Type B pancreatic cell (in vitro differentiated cells): ENCODE measurements at regions not wholly inside any gene's neighbourhood (a gene's known extent, or its start where the extent isn't known, plus 50 kb on each side); places are given as distances from the start of the nearest gene placed in this dataset.

ENCODE experiments used
- DNase-seq: peaks from one replicate; pipeline ENCODE4 v3.0.0; 2021; ENCODE audit warnings: mixed read lengths; ENCODE audit not compliant: unreplicated experiment; ENCODE audit errors: extremely low spot score
- H3K27ac Mint-ChIP-seq: 2 replicates; pipeline ENCODE4 v1.8.0; 2021; ENCODE audit warnings: mild to moderate bottlenecking, mixed read lengths
- H3K27me3 Mint-ChIP-seq: 2 replicates; pipeline ENCODE4 v1.8.0; 2021; ENCODE audit warnings: mixed read lengths
- H3K36me3 Mint-ChIP-seq: 2 replicates; pipeline ENCODE4 v1.8.0; 2021; ENCODE audit warnings: mixed read lengths
- H3K4me1 Mint-ChIP-seq: one replicate; pipeline ENCODE4 v1.8.0; 2021; ENCODE audit warnings: mixed read lengths; ENCODE audit not compliant: unreplicated experiment
- H3K4me3 Mint-ChIP-seq: 2 replicates; pipeline ENCODE4 v1.8.0; 2021; ENCODE audit warnings: mild to moderate bottlenecking, mixed read lengths
- H3K9me3 Mint-ChIP-seq: 2 replicates; pipeline ENCODE4 v1.8.0; 2021; ENCODE audit warnings: mixed read lengths
- CTCF ChIP-seq: fragments of 200-600 bp; sonication (generic); conservative IDR thresholded peaks from 2 replicates; pipeline ENCODE4 v1.5.0; 2021; ENCODE audit warnings: antibody characterized with exemption, mild to moderate bottlenecking

DNA sequence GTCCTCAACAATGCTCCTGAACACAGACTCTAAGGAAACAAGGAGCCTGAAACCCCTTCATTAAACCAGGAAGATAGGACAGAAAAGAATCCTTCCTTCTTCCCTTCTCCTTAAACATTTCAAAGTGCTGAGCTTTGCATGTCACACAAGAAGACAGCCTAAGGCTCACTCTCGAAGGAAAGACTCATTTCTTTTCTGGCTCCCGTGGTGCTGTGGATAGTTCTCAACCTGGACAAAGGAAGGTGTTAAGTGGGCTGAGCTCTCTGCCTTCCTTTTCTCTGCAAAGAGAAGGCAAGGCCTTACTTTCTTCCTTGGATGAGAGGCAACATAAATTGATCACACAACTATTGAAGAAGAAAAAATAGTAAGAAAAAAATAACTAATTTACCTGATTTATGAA lies 452.4 kb upstream of the DDI1 start:
- no peak overlapping the region for H3K27ac Mint-ChIP-seq

DNA sequence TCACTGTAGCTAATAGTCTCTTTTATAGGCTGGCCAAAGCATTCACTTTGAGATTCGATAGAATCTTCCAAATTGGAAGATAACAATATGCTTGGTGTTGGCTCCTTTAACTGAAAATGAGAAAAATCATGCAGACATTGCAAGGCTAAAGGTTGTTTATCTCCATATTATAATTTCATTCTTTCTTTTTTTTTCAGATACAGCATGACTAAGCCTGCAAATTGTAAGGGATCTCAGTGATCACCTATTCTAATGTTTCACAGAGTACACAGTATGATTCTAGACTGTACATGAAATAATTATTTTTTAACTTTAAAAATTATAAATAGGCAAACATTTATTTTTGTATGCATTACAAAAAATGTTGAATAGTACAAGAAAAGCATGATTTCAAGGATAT lies 451.7 kb upstream of the DDI1 start:
- Mint-ChIP-seq H3K4me3 (no peak overlapping the region), H3K27ac (no peak overlapping the region), H3K36me3 (no peaks in the 10 kb centered on the region), H3K4me1 (peaks cover 5% of the 10 kb centered on the region), H3K9me3 (no peaks in the 10 kb centered on the region), H3K27me3 (peaks cover 2% of the 10 kb centered on the region)
- no peak for DNase-seq
- TF ChIP-seq CTCF, result no peak

More for the DNA sequence above, 452.4 kb upstream of the DDI1 start:
- Mint-ChIP-seq H3K27me3 (peaks cover 2% of the 10 kb centered on the region), H3K36me3 (no peaks in the 10 kb centered on the region), H3K4me1 (peaks cover 5% of the 10 kb centered on the region), H3K9me3 (no peaks in the 10 kb centered on the region), H3K4me3 (no peak overlapping the region)
- DNase-seq, result no peak
- TF ChIP-seq CTCF, result no peak

DNA sequence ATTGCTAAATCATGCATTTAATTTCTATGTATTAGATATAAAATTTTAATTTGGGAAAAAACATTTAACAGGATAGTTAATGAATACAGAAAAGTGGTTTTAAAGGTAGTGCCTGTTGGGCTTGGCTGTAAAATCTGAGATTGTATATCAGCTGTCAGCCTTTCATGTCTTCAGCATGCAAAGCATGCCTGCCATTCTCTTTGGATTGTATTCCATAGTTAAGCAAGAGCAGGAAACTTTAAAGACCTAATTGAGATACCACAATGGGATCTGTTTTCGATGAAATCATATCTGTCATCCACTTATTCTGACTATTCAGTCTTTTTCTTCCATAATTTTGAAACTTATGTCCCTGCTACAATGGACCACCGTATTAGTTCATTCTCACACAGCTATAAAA lies 451.0 kb upstream of the DDI1 start:
- no peaks in the 10 kb centered on the region for H3K9me3 Mint-ChIP-seq
- H3K4me1 Mint-ChIP-seq, result peaks cover 5% of the 10 kb centered on the region
- H3K36me3 Mint-ChIP-seq, result no peaks in the 10 kb centered on the region
- H3K27ac Mint-ChIP-seq, result no peak overlapping the region
- TF ChIP-seq CTCF, result no peak
- H3K27me3 Mint-ChIP-seq, result no peaks in the 10 kb centered on the region
- DNase-seq, result no peak
- H3K4me3 Mint-ChIP-seq, result no peak overlapping the region

DNA sequence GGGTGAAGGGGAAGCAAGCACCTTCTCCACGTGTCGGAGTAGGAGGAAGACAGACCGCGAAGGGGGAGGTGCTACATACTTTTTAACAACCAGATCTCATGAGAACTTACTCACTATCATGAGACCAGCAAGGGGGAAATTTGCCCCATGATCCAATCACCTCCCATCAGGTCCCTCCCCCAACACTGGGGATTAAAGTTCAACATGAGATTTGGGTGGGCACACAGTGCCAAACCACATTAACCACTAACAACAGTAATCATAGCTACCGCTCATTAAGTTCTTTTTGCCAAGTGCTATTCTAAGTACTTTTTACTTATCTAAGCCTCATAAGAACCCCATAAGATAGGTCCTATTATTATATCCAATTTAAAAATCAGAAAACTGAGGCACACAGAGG lies 450.5 kb upstream of the DDI1 start:
- Mint-ChIP-seq H3K27me3 (no peaks in the 10 kb centered on the region), H3K4me1 (peaks cover 5% of the 10 kb centered on the region), H3K36me3 (no peaks in the 10 kb centered on the region), H3K27ac (no peak overlapping the region), H3K9me3 (no peaks in the 10 kb centered on the region), H3K4me3 (no peak overlapping the region)
- no peak for DNase-seq
- TF ChIP-seq CTCF, result no peak

DNA sequence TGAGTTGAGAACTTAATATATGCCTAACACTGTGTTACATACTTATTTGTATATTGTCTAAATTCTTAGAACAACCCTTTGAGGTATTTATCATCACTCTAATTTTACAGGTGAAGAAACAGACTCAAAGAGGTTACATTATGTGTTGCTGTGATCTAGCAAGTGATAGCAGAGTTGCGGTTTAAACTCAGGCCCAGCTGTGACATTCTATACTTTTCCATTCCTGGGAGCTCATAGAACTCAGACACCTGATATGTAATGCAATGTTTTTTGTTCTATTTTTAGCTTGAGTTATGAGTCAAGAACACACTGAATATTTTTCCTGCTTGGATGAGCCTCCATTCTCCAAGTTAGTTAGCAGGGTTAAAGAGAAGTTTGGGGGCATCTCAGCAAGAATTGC lies 449.7 kb upstream of the DDI1 start:
- no peak overlapping the region for H3K27ac Mint-ChIP-seq
- H3K4me3 Mint-ChIP-seq, result no peak overlapping the region
- H3K27me3 Mint-ChIP-seq, result no peaks in the 10 kb centered on the region
- H3K4me1 Mint-ChIP-seq, result peaks cover 5% of the 10 kb centered on the region
- TF ChIP-seq CTCF, result no peak
- no peaks in the 10 kb centered on the region for H3K9me3 Mint-ChIP-seq
- no peaks in the 10 kb centered on the region for H3K36me3 Mint-ChIP-seq
- no peak for DNase-seq
